GM23338 (cell line): ENCODE measurements at regions not wholly inside any gene's neighbourhood (a gene's known extent, or its start where the extent isn't known, plus 50 kb on each side); places are given as distances from the start of the nearest gene placed in this dataset.

Source experiments
- ATAC-seq: fragments of 200-7000 bp; cut with Tn5 transposase; 3 replicates; pipeline ENCODE4 v1.9.1; 2020
- DNase-seq: peaks from one replicate; pipeline ENCODE4 v3.0.0-alpha.2; 2015; ENCODE audit warnings: low spot score
- H2AFZ ChIP-seq: fragments of 200-600 bp; sonication (generic); 2 replicates; pipeline ENCODE4 v1.8.0; 2016; ENCODE audit warnings: antibody characterized with exemption, mild to moderate bottlenecking, moderate library complexity
- H3F3A ChIP-seq: fragments of 200-600 bp; sonication (generic); replicated peaks from 2 replicates; pipeline ENCODE4 v1.8.0; 2017; ENCODE audit warnings: antibody characterized with exemption, mixed run types, low read depth
- H3K27ac ChIP-seq: fragments of 200-600 bp; sonication (generic); 2 replicates; pipeline ENCODE4 v1.6.1; 2016; ENCODE audit warnings: low read depth
- H3K27me3 ChIP-seq: fragments of 200-600 bp; sonication (generic); 2 replicates; pipeline ENCODE4 v1.8.0; 2016; ENCODE audit warnings: mild to moderate bottlenecking, mixed run types, moderate library complexity; ENCODE audit not compliant: insufficient read depth
- H3K36me3 ChIP-seq: fragments of 200-600 bp; sonication (generic); 2 replicates; pipeline ENCODE4 v1.8.0; 2016; ENCODE audit warnings: mild to moderate bottlenecking; ENCODE audit not compliant: insufficient read depth
- H3K4me1 ChIP-seq: fragments of 200-600 bp; sonication (generic); 2 replicates; pipeline ENCODE4 v1.8.0; 2016; ENCODE audit warnings: mild to moderate bottlenecking, moderate library complexity; ENCODE audit not compliant: insufficient read depth
- H3K4me2 ChIP-seq: fragments of 200-600 bp; sonication (generic); 2 replicates; pipeline ENCODE4 v1.7.1; 2017; ENCODE audit warnings: mixed run types
- H3K4me3 ChIP-seq: fragments of 200-600 bp; sonication (generic); 2 replicates; pipeline ENCODE4 v1.6.1; 2016; ENCODE audit warnings: mixed run types
- H3K79me2 ChIP-seq: fragments of 200-600 bp; sonication (generic); replicated peaks from 2 replicates; pipeline ENCODE4 v1.8.0; 2017; ENCODE audit warnings: mild to moderate bottlenecking; ENCODE audit not compliant: insufficient read depth
- H3K9me2 ChIP-seq: fragments of 200-600 bp; sonication (generic); 2 replicates; pipeline ENCODE4 v1.8.0; 2017; ENCODE audit not compliant: insufficient read depth
- H4K20me1 ChIP-seq: fragments of 200-600 bp; sonication (generic); replicated peaks from 2 replicates; pipeline ENCODE4 v1.8.0; 2017; ENCODE audit warnings: mild to moderate bottlenecking; ENCODE audit not compliant: insufficient read depth
- H3K27ac Mint-ChIP-seq: 2 replicates; pipeline ENCODE4 v1.8.0; 2020; ENCODE audit warnings: inconsistent platforms, mild to moderate bottlenecking, moderate library complexity, mixed read lengths
- H3K27me3 Mint-ChIP-seq: 3 replicates; pipeline ENCODE4 v1.8.0; 2022; ENCODE audit warnings: low read depth, mild to moderate bottlenecking, moderate library complexity, mixed read lengths, inconsistent platforms; ENCODE audit not compliant: insufficient read depth, poor library complexity
- H3K36me3 Mint-ChIP-seq: 3 replicates; pipeline ENCODE4 v1.8.0; 2021; ENCODE audit warnings: low read depth, mild to moderate bottlenecking, inconsistent platforms, moderate library complexity, mixed read lengths
- H3K4me1 Mint-ChIP-seq: 3 replicates; pipeline ENCODE4 v1.8.0; 2020; ENCODE audit warnings: mild to moderate bottlenecking, inconsistent platforms, mixed read lengths
- H3K4me3 Mint-ChIP-seq: 3 replicates; pipeline ENCODE4 v1.8.0; 2021; ENCODE audit warnings: moderate library complexity, mild to moderate bottlenecking, inconsistent platforms, mixed read lengths
- H3K9me3 Mint-ChIP-seq: 3 replicates; pipeline ENCODE4 v1.8.0; 2020; ENCODE audit warnings: moderate library complexity, mild to moderate bottlenecking, inconsistent platforms, mixed read lengths
- CREB1 ChIP-seq: fragments of 250-450 bp; sonication (Bioruptor Pico); IDR thresholded peaks from 2 replicates; pipeline ENCODE4 v1.5.0; 2020; ENCODE audit warnings: low read depth, mild to moderate bottlenecking, moderate library complexity
- CTCF ChIP-seq, 2 experiments: fragments of 200-600 bp in 1 of 2; sonication (generic) in 1 of 2; conservative IDR thresholded peaks; 2 replicates each; pipeline versions ENCODE4 v1.5.1 to v1.6.1; 2016 to 2017; ENCODE audit warnings: antibody characterized with exemption in 2 of 2, low read depth in 2 of 2, mild to moderate bottlenecking in 2 of 2, moderate library complexity in 1 of 2
- ETS1 ChIP-seq: IDR thresholded peaks from 2 replicates; pipeline ENCODE4 v1.6.1; 2016; ENCODE audit warnings: antibody characterized with exemption
- EZH2 ChIP-seq: fragments of 200-600 bp; sonication (generic); IDR thresholded peaks from one replicate; pipeline ENCODE4 v1.8.0; 2017; ENCODE audit warnings: antibody characterized with exemption, mild to moderate bottlenecking, low read depth; ENCODE audit not compliant: unreplicated experiment
- EZH2phosphoT487 ChIP-seq: fragments of 200-600 bp; sonication (generic); IDR thresholded peaks from one replicate; pipeline ENCODE4 v1.8.1; 2018; ENCODE audit warnings: antibody characterized with exemption; ENCODE audit not compliant: unreplicated experiment
- JUNB ChIP-seq: IDR thresholded peaks from one replicate; pipeline ENCODE4 v1.6.1; 2016; ENCODE audit warnings: antibody characterized with exemption; ENCODE audit not compliant: unreplicated experiment
- NANOG ChIP-seq: IDR thresholded peaks from 2 replicates; pipeline ENCODE4 v1.6.1; 2016; ENCODE audit warnings: antibody characterized with exemption, borderline replicate concordance
- POLR2AphosphoS5 ChIP-seq: IDR thresholded peaks from 2 replicates; pipeline ENCODE4 v1.6.1; 2016; ENCODE audit warnings: antibody characterized with exemption, low read depth
- REST ChIP-seq: IDR thresholded peaks from one replicate; pipeline ENCODE4 v1.6.1; 2018; ENCODE audit warnings: antibody characterized with exemption; ENCODE audit not compliant: unreplicated experiment
- STAT1 ChIP-seq: IDR thresholded peaks from one replicate; pipeline ENCODE4 v1.6.1; 2016; ENCODE audit warnings: antibody characterized with exemption; ENCODE audit not compliant: unreplicated experiment
- ZNF114 ChIP-seq: fragments of 250-450 bp; sonication (Bioruptor Pico); IDR thresholded peaks from 2 replicates; pipeline ENCODE4 v1.5.0; 2020; ENCODE audit warnings: mild to moderate bottlenecking, moderate library complexity
- ZNF331 ChIP-seq: fragments of 250-450 bp; sonication (Bioruptor Pico); IDR thresholded peaks from 2 replicates; pipeline ENCODE4 v1.5.0; 2020; ENCODE audit warnings: low read depth, mild to moderate bottlenecking, moderate library complexity
- ZNF462 ChIP-seq: fragments of 250-450 bp; sonication (Bioruptor Pico); IDR thresholded peaks from 2 replicates; pipeline ENCODE4 v1.5.0; 2020; ENCODE audit warnings: mild to moderate bottlenecking, moderate library complexity

- no peaks in the 10 kb centered on the region for H3K9me3 Mint-ChIP-seq
- no peaks in the 10 kb centered on the region for H3K36me3 Mint-ChIP-seq
- TF ChIP-seq NANOG (no peak), ZNF114 (CRISPR knock-in tag) (no peak), ETS1 (no peak), ZNF462 (no peak), CREB1 (CRISPR knock-in tag) (no peak), POLR2AphosphoS5 (no peak), JUNB (no peak), REST (no peak), EZH2 (no peak), ZNF331 (CRISPR knock-in tag) (no peak), STAT1 (no peak), CTCF (conservative IDR thresholded peaks at IDR 0.05; ENCODE audit: low read depth in 2 of 2) (no peak), EZH2phosphoT487 (no peak)
- Histone ChIP-seq H2AFZ (peak overlapping the region; percentile 80), H4K20me1 (no peaks in the 10 kb centered on the region), H3K4me3 (no peak overlapping the region), H3K27ac (no peak overlapping the region), H3K4me2 (peak overlapping the region; percentile 14; the same call in 1 of the 2 replicates), H3K27me3 (no peaks in the 10 kb centered on the region), H3K79me2 (no peaks in the 10 kb centered on the region), H3F3A (no peaks in the 10 kb centered on the region), H3K4me1 (no peaks in the 10 kb centered on the region), H3K36me3 (no peaks in the 10 kb centered on the region), H3K9me2 (no peaks in the 10 kb centered on the region)
- H3K4me1 Mint-ChIP-seq, result peaks cover 28% of the 10 kb centered on the region
- DNase-seq (no peak), ATAC-seq (peak; percentile 65)
- H3K27me3 Mint-ChIP-seq, result peaks cover 9% of the 10 kb centered on the region
- H3K27ac Mint-ChIP-seq, result no peak overlapping the region
- no peak overlapping the region for H3K4me3 Mint-ChIP-seq
These were observed 149.6 kb upstream of the PPP2R2D start for GRCh38 chr10:131750973-131751826.
